C4-2B (cell line): ENCODE measurements at regions not wholly inside any gene's neighbourhood (a gene's known extent, or its start where the extent isn't known, plus 50 kb on each side); places are given as distances from the start of the nearest gene placed in this dataset.

ENCODE experiments used
- H3K27ac ChIP-seq: fragments of 450-650 bp; 2 replicates; pipeline ENCODE4 v1.5.1; 2017
- CTCF ChIP-seq: fragments of 450-650 bp; conservative IDR thresholded peaks from 2 replicates; pipeline ENCODE4 v1.5.1; 2017; ENCODE audit warnings: mild to moderate bottlenecking
- ZFX ChIP-seq: fragments of 450-650 bp; IDR thresholded peaks from 2 replicates; pipeline ENCODE4 v1.6.1; 2017

- TF ChIP-seq ZFX: no peak
- TF ChIP-seq CTCF: no peak
- H3K27ac ChIP-seq: no peak overlapping the region
These were observed 1777.5 kb downstream of the BRINP3 start for GRCh38 chr1:188700116-188700515.

- H3K27ac ChIP-seq: no peak overlapping the region
These were observed 1770.9 kb downstream of the BRINP3 start for GRCh38 chr1:188706742-188707141.

GRCh38 chr1:188708795-188709535 is 1768.7 kb downstream of the BRINP3 start:
- no peak overlapping the region for H3K27ac ChIP-seq
- TF ChIP-seq CTCF (no peak), ZFX (no peak)

More at GRCh38 chr1:188706742-188707141, 1770.9 kb downstream of the BRINP3 start:
- TF ChIP-seq CTCF: no peak; the same call in 1 of the 2 replicates
- TF ChIP-seq ZFX: no peak

- TF ChIP-seq ZFX (no peak), CTCF (peak; percentile 32)
- no peak overlapping the region for H3K27ac ChIP-seq
These were observed 1762.1 kb downstream of the BRINP3 start for GRCh38 chr1:188715566-188715965.

GRCh38 chr1:188719735-188720134 is 1757.9 kb downstream of the BRINP3 start:
- TF ChIP-seq ZFX (no peak), CTCF (no peak)
- H3K27ac ChIP-seq: no peak overlapping the region

- no peak for TF ChIP-seq CTCF
- no peak for TF ChIP-seq ZFX
- H3K27ac ChIP-seq: no peak overlapping the region
These were observed 1754.2 kb downstream of the BRINP3 start for GRCh38 chr1:188723332-188724020.

GRCh38 chr1:188729039-188729438 is 1748.6 kb downstream of the BRINP3 start:
- TF ChIP-seq CTCF (no peak), ZFX (no peak)
- H3K27ac ChIP-seq: no peak overlapping the region
